GM18507 (cell line): ENCODE measurements at regions not wholly inside any gene's neighbourhood (a gene's known extent, or its start where the extent isn't known, plus 50 kb on each side); places are given as distances from the start of the nearest gene placed in this dataset.
"Not testable (repeated sequence)": the region's sequence is repeated elsewhere in the genome, so short reads cannot be mapped to it uniquely, and the experiment has no call there.

Experiments used
- DNase-seq: peaks from one replicate; pipeline ENCODE4 v3.0.0; 2011; ENCODE audit warnings: low read depth; ENCODE audit not compliant: insufficient read length; ENCODE audit errors: extremely low spot score
- FAIRE-seq: peaks from 2 replicates; lab custom pipeline; 2011; peaks lifted over from hg19 to GRCh38; lab: Jason Lieb, UNC

GRCh38 chr9:32882705-32883104 lies 99.4 kb downstream of the TMEM215 start:
- FAIRE-seq, result no peak
- DNase-seq, result no peak

- DNase-seq, result no peak
- no peak for FAIRE-seq
Measured at GRCh38 chr9:32884482-32884881, 101.1 kb downstream of the TMEM215 start.

- FAIRE-seq (no peak), DNase-seq (no peak)
Measured at GRCh38 chr9:32886021-32886420, 102.7 kb downstream of the TMEM215 start.

GRCh38 chr9:32894485-32894884 lies 106.9 kb downstream of the APTX start:
- DNase-seq, FAIRE-seq: not testable (repeated sequence)

- no peak for DNase-seq
- FAIRE-seq, result no peak
Measured at GRCh38 chr9:32899181-32899580, 102.2 kb downstream of the APTX start.

GRCh38 chr9:32899761-32900160 lies 101.7 kb downstream of the APTX start:
- DNase-seq (no peak), FAIRE-seq (no peak)

- peak; percentile 69 for FAIRE-seq
- DNase-seq, result no peak
Measured at GRCh38 chr9:32906213-32906612, 95.2 kb downstream of the APTX start.

- no peak for FAIRE-seq
- no peak for DNase-seq
Measured at GRCh38 chr9:32915802-32916201, 85.6 kb downstream of the APTX start.

GRCh38 chr9:32918628-32919027 lies 82.8 kb downstream of the APTX start:
- DNase-seq, result no peak
- FAIRE-seq, result no peak
